Choroid plexus epithelial cell (primary cell): ENCODE measurements at regions not wholly inside any gene's neighbourhood (a gene's known extent, or its start where the extent isn't known, plus 50 kb on each side); places are given as distances from the start of the nearest gene placed in this dataset.

ENCODE experiments used
- DNase-seq: peaks from one replicate; pipeline ENCODE4 v3.0.0-alpha.2; 2010; ENCODE audit warnings: low read depth
- H3K4me3 ChIP-seq: 2 replicates; pipeline ENCODE4 v1.5.1; 2011; ENCODE audit warnings: low read depth, mild to moderate bottlenecking, control low read depth, low read length, moderate library complexity
- TF ChIP-seq, protein P1 (sequence below): conservative IDR thresholded peaks from 2 replicates; pipeline ENCODE4 v1.5.1; 2011; ENCODE audit warnings: low read depth, mild to moderate bottlenecking, control low read depth, inconsistent platforms, low read length, moderate library complexity

DNA sequence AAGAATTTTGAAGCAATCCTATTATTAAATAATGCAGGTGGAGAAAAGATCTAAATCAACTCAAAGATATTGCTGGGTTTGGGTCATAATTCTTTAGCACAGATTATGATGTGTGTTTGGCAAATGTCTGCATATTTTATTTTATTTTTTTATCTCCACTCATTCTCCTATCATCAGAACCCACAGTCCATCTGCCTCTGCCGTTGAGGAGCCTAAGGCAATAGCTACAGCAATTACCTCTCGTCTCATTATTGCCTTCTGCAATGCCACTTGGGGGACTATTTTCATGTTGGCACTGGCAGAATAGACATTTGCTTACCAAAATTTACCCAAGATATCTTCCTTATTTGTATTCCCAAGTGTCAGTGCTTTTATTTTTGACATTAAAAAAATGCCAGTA, 815.9 kb upstream of the CNTNAP5 start:
- TF ChIP-seq, protein P1, sequence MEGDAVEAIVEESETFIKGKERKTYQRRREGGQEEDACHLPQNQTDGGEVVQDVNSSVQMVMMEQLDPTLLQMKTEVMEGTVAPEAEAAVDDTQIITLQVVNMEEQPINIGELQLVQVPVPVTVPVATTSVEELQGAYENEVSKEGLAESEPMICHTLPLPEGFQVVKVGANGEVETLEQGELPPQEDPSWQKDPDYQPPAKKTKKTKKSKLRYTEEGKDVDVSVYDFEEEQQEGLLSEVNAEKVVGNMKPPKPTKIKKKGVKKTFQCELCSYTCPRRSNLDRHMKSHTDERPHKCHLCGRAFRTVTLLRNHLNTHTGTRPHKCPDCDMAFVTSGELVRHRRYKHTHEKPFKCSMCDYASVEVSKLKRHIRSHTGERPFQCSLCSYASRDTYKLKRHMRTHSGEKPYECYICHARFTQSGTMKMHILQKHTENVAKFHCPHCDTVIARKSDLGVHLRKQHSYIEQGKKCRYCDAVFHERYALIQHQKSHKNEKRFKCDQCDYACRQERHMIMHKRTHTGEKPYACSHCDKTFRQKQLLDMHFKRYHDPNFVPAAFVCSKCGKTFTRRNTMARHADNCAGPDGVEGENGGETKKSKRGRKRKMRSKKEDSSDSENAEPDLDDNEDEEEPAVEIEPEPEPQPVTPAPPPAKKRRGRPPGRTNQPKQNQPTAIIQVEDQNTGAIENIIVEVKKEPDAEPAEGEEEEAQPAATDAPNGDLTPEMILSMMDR, result no peak
- no peak overlapping the region for H3K4me3 ChIP-seq
- no peak for DNase-seq

- no peak overlapping the region for H3K4me3 ChIP-seq
- DNase-seq, result no peak
- TF ChIP-seq, protein P1, result no peak
Measured at GRCh38 chr2:123211181-123211580, 813.9 kb upstream of the CNTNAP5 start.

DNA sequence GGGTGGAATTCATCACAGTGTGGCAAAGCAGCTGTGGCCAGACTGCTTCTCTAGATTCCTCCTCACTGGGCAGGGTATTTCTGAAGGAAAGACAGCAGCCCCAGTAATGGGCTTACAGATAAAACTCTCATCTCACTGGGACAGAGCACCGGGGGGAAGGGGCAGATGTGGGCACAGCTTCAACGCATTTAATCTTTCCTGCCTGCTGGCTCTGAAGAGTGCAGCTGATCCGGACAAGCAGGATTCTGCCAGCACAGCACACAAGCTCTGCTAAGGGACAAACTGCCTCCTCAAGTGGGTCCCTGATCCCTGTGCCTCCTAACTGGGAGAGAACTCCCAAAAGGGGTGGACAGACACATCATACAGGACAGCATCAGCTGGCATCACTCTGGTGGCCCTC, 779.9 kb upstream of the CNTNAP5 start:
- H3K4me3 ChIP-seq, result no peak overlapping the region
- TF ChIP-seq, protein P1, result no peak
- no peak for DNase-seq

- TF ChIP-seq, protein P1, result no peak
- no peak for DNase-seq
- H3K4me3 ChIP-seq, result no peak overlapping the region
Measured at GRCh38 chr2:123258877-123259539, 766.1 kb upstream of the CNTNAP5 start.

DNA sequence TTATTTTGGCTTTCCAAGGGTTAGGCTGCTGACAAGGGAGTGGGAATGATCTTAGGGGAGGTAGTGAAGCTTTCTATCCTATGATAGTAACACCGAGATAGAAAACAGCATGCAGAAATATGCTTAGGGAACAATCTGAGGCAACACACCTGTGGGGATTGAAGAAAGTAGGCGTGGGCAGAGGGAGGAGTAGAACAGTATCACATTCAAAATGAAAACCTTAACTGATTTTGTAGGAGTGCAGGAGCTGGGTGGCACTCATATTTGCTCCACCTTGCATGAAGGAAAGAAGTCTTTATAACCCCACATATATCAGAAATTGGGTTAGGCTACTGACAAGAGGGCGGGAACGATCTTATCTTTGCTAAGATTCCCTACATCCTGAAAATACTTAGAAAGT, 762.2 kb upstream of the CNTNAP5 start:
- TF ChIP-seq, protein P1, result no peak
- DNase-seq, result no peak
- no peak overlapping the region for H3K4me3 ChIP-seq

GRCh38 chr2:123283431-123283830, 741.7 kb upstream of the CNTNAP5 start:
- TF ChIP-seq, protein P1, result no peak
- DNase-seq, result no peak
- H3K4me3 ChIP-seq, result no peak overlapping the region

- TF ChIP-seq, protein P1, result no peak
- DNase-seq, result no peak
- H3K4me3 ChIP-seq, result no peak overlapping the region
Measured at GRCh38 chr2:123303731-123304130, 721.4 kb upstream of the CNTNAP5 start.
